ENCODE measurements at regions not wholly inside any gene's neighbourhood (a gene's known extent, or its start where the extent isn't known, plus 50 kb on each side); places are given as distances from the start of the nearest gene placed in this dataset.
"Not testable (repeated sequence)": the region's sequence is repeated elsewhere in the genome, so short reads cannot be mapped to it uniquely, and the experiment has no call there.

GRCh38 chr5:57002959-57003485, 51.1 kb upstream of the MIER3 start:
- no peak for TF ChIP-seq CTCF (IDR thresholded peaks at IDR 0.05; ENCODE audit: extremely low read depth, missing control alignments)
- DNase-seq (ENCODE audit: low spot score) = no peak

- DNase-seq (ENCODE audit: low spot score) = not testable (repeated sequence)
Measured at GRCh38 chr5:57003566-57003965, 51.6 kb upstream of the MIER3 start.

GRCh38 chr5:57004800-57005199, 52.9 kb upstream of the MIER3 start:
- no peak for TF ChIP-seq CTCF (IDR thresholded peaks at IDR 0.05; ENCODE audit: extremely low read depth, missing control alignments)
- DNase-seq (ENCODE audit: low spot score) = no peak

GRCh38 chr5:57007344-57007743, 55.4 kb upstream of the MIER3 start:
- no peak for DNase-seq (ENCODE audit: low spot score)
- no peak for TF ChIP-seq CTCF (IDR thresholded peaks at IDR 0.05; ENCODE audit: extremely low read depth, missing control alignments)

GRCh38 chr5:57009811-57010210, 57.9 kb upstream of the MIER3 start:
- no peak for DNase-seq (ENCODE audit: low spot score)
- no peak for TF ChIP-seq CTCF (IDR thresholded peaks at IDR 0.05; ENCODE audit: extremely low read depth, missing control alignments)

- no peak for DNase-seq (ENCODE audit: low spot score)
- TF ChIP-seq CTCF (IDR thresholded peaks at IDR 0.05; ENCODE audit: extremely low read depth, missing control alignments) = no peak
Measured at GRCh38 chr5:57010786-57011185, 58.9 kb upstream of the MIER3 start.

GRCh38 chr5:57012511-57012910, 60.6 kb upstream of the MIER3 start:
- no peak for DNase-seq (ENCODE audit: low spot score)
- TF ChIP-seq CTCF (IDR thresholded peaks at IDR 0.05; ENCODE audit: extremely low read depth, missing control alignments) = no peak

GRCh38 chr5:57025961-57026360, 74.0 kb upstream of the MIER3 start:
- DNase-seq (ENCODE audit: low spot score) = no peak
- no peak for TF ChIP-seq CTCF (IDR thresholded peaks at IDR 0.05; ENCODE audit: extremely low read depth, missing control alignments)

All from GM20000 (cell line).